ENCODE measurements at regions not wholly inside any gene's neighbourhood (a gene's known extent, or its start where the extent isn't known, plus 50 kb on each side); places are given as distances from the start of the nearest gene placed in this dataset.
"Not testable (repeated sequence)": the region's sequence is repeated elsewhere in the genome, so short reads cannot be mapped to it uniquely, and the experiment has no call there.

GRCh38 chr3:18734309-18734708 lies 309.2 kb upstream of the SATB1 start:
- DNase-seq (ENCODE audit: low spot score), result no peak

- no peak for DNase-seq (ENCODE audit: low spot score)
Observed at GRCh38 chr3:18732474-18732873, 307.3 kb upstream of the SATB1 start.

- no peak for DNase-seq (ENCODE audit: low spot score)
Observed at GRCh38 chr3:18730491-18730890, 305.4 kb upstream of the SATB1 start.

GRCh38 chr3:18729671-18730070 lies 304.5 kb upstream of the SATB1 start:
- DNase-seq (ENCODE audit: low spot score), result no peak

- DNase-seq (ENCODE audit: low spot score), result no peak
Observed at GRCh38 chr3:18725668-18726407, 300.7 kb upstream of the SATB1 start.

- no peak for DNase-seq (ENCODE audit: low spot score)
Observed at GRCh38 chr3:18724456-18724855, 299.3 kb upstream of the SATB1 start.

- no peak for DNase-seq (ENCODE audit: low spot score)
Observed at GRCh38 chr3:18723206-18723810, 298.2 kb upstream of the SATB1 start.

GRCh38 chr3:18720543-18720942 lies 295.4 kb upstream of the SATB1 start:
- DNase-seq (ENCODE audit: low spot score), result no peak

- no peak for DNase-seq (ENCODE audit: low spot score)
Observed at GRCh38 chr3:18717598-18717997, 292.5 kb upstream of the SATB1 start.

- DNase-seq (ENCODE audit: low spot score), result no peak
Observed at GRCh38 chr3:18716821-18717220, 291.7 kb upstream of the SATB1 start.

GRCh38 chr3:18716101-18716500 lies 291.0 kb upstream of the SATB1 start:
- DNase-seq (ENCODE audit: low spot score), result no peak

GRCh38 chr3:18715208-18715607 lies 290.1 kb upstream of the SATB1 start:
- no peak for DNase-seq (ENCODE audit: low spot score)

- DNase-seq (ENCODE audit: low spot score), result no peak
Observed at GRCh38 chr3:18713577-18713951, 288.4 kb upstream of the SATB1 start.

- no peak for DNase-seq (ENCODE audit: low spot score)
Observed at GRCh38 chr3:18712713-18713576, 287.8 kb upstream of the SATB1 start.

- no peak for DNase-seq (ENCODE audit: low spot score)
Observed at GRCh38 chr3:18704326-18704725, 279.2 kb upstream of the SATB1 start.

GRCh38 chr3:18703798-18704197 lies 278.7 kb upstream of the SATB1 start:
- no peak for DNase-seq (ENCODE audit: low spot score)

- DNase-seq (ENCODE audit: low spot score), result not testable (repeated sequence)
Observed at GRCh38 chr3:18693588-18694329, 268.6 kb upstream of the SATB1 start.

GRCh38 chr3:18687286-18687685 lies 262.1 kb upstream of the SATB1 start:
- DNase-seq (ENCODE audit: low spot score), result no peak

- DNase-seq (ENCODE audit: low spot score), result no peak
Observed at GRCh38 chr3:18683900-18684299, 258.8 kb upstream of the SATB1 start.

GRCh38 chr3:18681818-18682345 lies 256.7 kb upstream of the SATB1 start:
- DNase-seq (ENCODE audit: low spot score), result no peak

GRCh38 chr3:18680758-18681157 lies 255.6 kb upstream of the SATB1 start:
- no peak for DNase-seq (ENCODE audit: low spot score)

- DNase-seq (ENCODE audit: low spot score), result no peak
Observed at GRCh38 chr3:18679238-18679637, 254.1 kb upstream of the SATB1 start.

All from ureter (tissue), 1 donor.